C4-2B (cell line): ENCODE measurements at regions not wholly inside any gene's neighbourhood (a gene's known extent, or its start where the extent isn't known, plus 50 kb on each side); places are given as distances from the start of the nearest gene placed in this dataset.

Source experiments
- H3K27ac ChIP-seq: fragments of 450-650 bp; 2 replicates; pipeline ENCODE4 v1.5.1; 2017
- CTCF ChIP-seq: fragments of 450-650 bp; conservative IDR thresholded peaks from 2 replicates; pipeline ENCODE4 v1.5.1; 2017; ENCODE audit warnings: mild to moderate bottlenecking
- ZFX ChIP-seq: fragments of 450-650 bp; IDR thresholded peaks from 2 replicates; pipeline ENCODE4 v1.6.1; 2017

- TF ChIP-seq ZFX = no peak
- no peak for TF ChIP-seq CTCF
- no peak overlapping the region for H3K27ac ChIP-seq
Measured at GRCh38 chr18:67215686-67216085, 300.8 kb downstream of the DSEL start.

- no peak overlapping the region for H3K27ac ChIP-seq
- TF ChIP-seq ZFX (no peak), CTCF (no peak)
Measured at GRCh38 chr18:67211646-67212045, 304.9 kb downstream of the DSEL start.

GRCh38 chr18:67200665-67201064 is 315.9 kb downstream of the DSEL start:
- no peak overlapping the region for H3K27ac ChIP-seq

GRCh38 chr18:67199993-67200617 is 316.4 kb downstream of the DSEL start:
- H3K27ac ChIP-seq = no peak overlapping the region
- TF ChIP-seq CTCF (peak; percentile 73), ZFX (no peak)

More at GRCh38 chr18:67200665-67201064, 315.9 kb downstream of the DSEL start:
- TF ChIP-seq CTCF (no peak), ZFX (no peak)

- no peak overlapping the region for H3K27ac ChIP-seq
- TF ChIP-seq CTCF (no peak), ZFX (no peak)
Measured at GRCh38 chr18:67194886-67195285, 321.6 kb downstream of the DSEL start.

- H3K27ac ChIP-seq = no peak overlapping the region
- TF ChIP-seq CTCF (no peak), ZFX (no peak)
Measured at GRCh38 chr18:67192535-67192934, 324.0 kb downstream of the DSEL start.

- no peak overlapping the region for H3K27ac ChIP-seq
- no peak for TF ChIP-seq ZFX
- TF ChIP-seq CTCF = no peak
Measured at GRCh38 chr18:67183398-67183797, 333.1 kb downstream of the DSEL start.
